Activated naive CD4-positive, alpha-beta T cell treated with Interleukin-2 at 50 U/mL for 16 hours (primary cell): ENCODE measurements at regions not wholly inside any gene's neighbourhood (a gene's known extent, or its start where the extent isn't known, plus 50 kb on each side); places are given as distances from the start of the nearest gene placed in this dataset.
"Not testable (repeated sequence)": the region's sequence is repeated elsewhere in the genome, so short reads cannot be mapped to it uniquely, and the experiment has no call there.

Source experiments
- DNase-seq: peaks from one replicate; pipeline ENCODE4 v3.0.0-alpha.2; 2020

GRCh38 chr22:22785316-22786065 lies 102.1 kb upstream of the IGLL5 start:
- no peak for DNase-seq

- DNase-seq = no peak
Measured at GRCh38 chr22:22786301-22787115, 101.1 kb upstream of the IGLL5 start.

GRCh38 chr22:22787151-22787550 lies 100.5 kb upstream of the IGLL5 start:
- no peak for DNase-seq

GRCh38 chr22:22787786-22788459 lies 99.7 kb upstream of the IGLL5 start:
- peak; percentile 68 for DNase-seq

GRCh38 chr22:22788460-22789037 lies 99.1 kb upstream of the IGLL5 start:
- no peak for DNase-seq

GRCh38 chr22:22789233-22789921 lies 98.2 kb upstream of the IGLL5 start:
- no peak for DNase-seq

- no peak for DNase-seq
Measured at GRCh38 chr22:22789922-22790845, 97.4 kb upstream of the IGLL5 start.

GRCh38 chr22:22791438-22792181 lies 96.0 kb upstream of the IGLL5 start:
- DNase-seq = no peak

- DNase-seq = not testable (repeated sequence)
Measured at GRCh38 chr22:22792205-22792786, 95.3 kb upstream of the IGLL5 start.

GRCh38 chr22:22795639-22796038 lies 92.0 kb upstream of the IGLL5 start:
- not testable (repeated sequence) for DNase-seq

GRCh38 chr22:22796724-22797123 lies 90.9 kb upstream of the IGLL5 start:
- DNase-seq = no peak

- no peak for DNase-seq
Measured at GRCh38 chr22:22798232-22798616, 89.4 kb upstream of the IGLL5 start.

- DNase-seq = no peak
Measured at GRCh38 chr22:22798716-22799115, 88.9 kb upstream of the IGLL5 start.

- no peak for DNase-seq
Measured at GRCh38 chr22:22799561-22799960, 88.1 kb upstream of the IGLL5 start.

- no peak for DNase-seq
Measured at GRCh38 chr22:22800716-22801115, 86.9 kb upstream of the IGLL5 start.

GRCh38 chr22:22802339-22802970 lies 85.2 kb upstream of the IGLL5 start:
- no peak for DNase-seq

- no peak for DNase-seq
Measured at GRCh38 chr22:22803285-22803853, 84.2 kb upstream of the IGLL5 start.

GRCh38 chr22:22810018-22810427 lies 77.6 kb upstream of the IGLL5 start:
- DNase-seq = peak; percentile 79

GRCh38 chr22:22810471-22810870 lies 77.1 kb upstream of the IGLL5 start:
- no peak for DNase-seq
